ENCODE measurements at regions not wholly inside any gene's neighbourhood (a gene's known extent, or its start where the extent isn't known, plus 50 kb on each side); places are given as distances from the start of the nearest gene placed in this dataset.

- no peak for TF ChIP-seq USF2 (CRISPR knock-in tag; IDR thresholded peaks at IDR 0.05)
- TF ChIP-seq GTF2I (CRISPR knock-in tag; conservative IDR thresholded peaks at IDR 0.05): no peak
Measured at GRCh38 chr4:24364249-24364648, 220.1 kb downstream of the DHX15 start (continued).

GRCh38 chr4:24363751-24364150, 220.6 kb downstream of the DHX15 start:
- Mint-ChIP-seq H3K36me3 (no peaks in the 10 kb centered on the region), H3K4me3 (no peak overlapping the region), H3K27me3 (ENCODE audit: low read depth) (peaks cover 35% of the 10 kb centered on the region), H3K4me1 (0 out of 2 replicates have a peak, but pooled peaks cover 3% of the 10 kb centered on the region), H3K9me3 (no peaks in the 10 kb centered on the region), H3K27ac (no peak overlapping the region)
- no peak for TF ChIP-seq ZNF263 (CRISPR knock-in tag; IDR thresholded peaks at IDR 0.05; ENCODE audit: low read depth)
- no peak for TF ChIP-seq FOXP1 (CRISPR knock-in tag; IDR thresholded peaks at IDR 0.05; ENCODE audit: borderline replicate concordance)
- no peak for TF ChIP-seq NFATC4 (CRISPR knock-in tag; IDR thresholded peaks at IDR 0.05)
- no peak for TF ChIP-seq ATF3 (CRISPR knock-in tag; conservative IDR thresholded peaks at IDR 0.05)
- TF ChIP-seq TCF7 (CRISPR knock-in tag; IDR thresholded peaks at IDR 0.05; ENCODE audit: low read depth): no peak
- TF ChIP-seq CDX4 (CRISPR knock-in tag; IDR thresholded peaks at IDR 0.05; ENCODE audit: borderline replicate concordance): no peak
- TF ChIP-seq NFYB (CRISPR knock-in tag; conservative IDR thresholded peaks at IDR 0.05; ENCODE audit: low read depth): no peak
- no peak for TF ChIP-seq SP1 (CRISPR knock-in tag; conservative IDR thresholded peaks at IDR 0.05)
- no peak for TF ChIP-seq ERG (CRISPR knock-in tag; IDR thresholded peaks at IDR 0.05)
- no peak for TF ChIP-seq ZNF396 (CRISPR knock-in tag; IDR thresholded peaks at IDR 0.05; ENCODE audit: borderline replicate concordance)
- no peak for DNase-seq (ENCODE audit: low spot score)
- ATAC-seq: no peak
- POLR2A ChIA-PET: no interaction called here
- CTCF ChIA-PET: interaction anchor here (1.8 kb wide), 1 partner anchor 13 kb away, joined by 6 read pairs; no protein-coding TSS in a partner anchor

GRCh38 chr4:24352112-24352511, 232.2 kb downstream of the DHX15 start:
- H3K36me3 Mint-ChIP-seq: peaks cover 30% of the 10 kb centered on the region
- ATAC-seq: peak; percentile 77
- TF ChIP-seq E2F5 (CRISPR knock-in tag; IDR thresholded peaks at IDR 0.05): no peak
- TF ChIP-seq HMGA2 (CRISPR knock-in tag; IDR thresholded peaks at IDR 0.05): no peak
- TF ChIP-seq FOXJ3 (CRISPR knock-in tag; IDR thresholded peaks at IDR 0.05; ENCODE audit: borderline replicate concordance): no peak
- TF ChIP-seq JUN (CRISPR knock-in tag; IDR thresholded peaks at IDR 0.05): no peak
- H3K4me3 Mint-ChIP-seq: no peak overlapping the region
- H3K9me3 Mint-ChIP-seq: peaks cover 10% of the 10 kb centered on the region
- H3K27ac Mint-ChIP-seq: no peak overlapping the region
- H3K4me1 Mint-ChIP-seq: peaks cover 26% of the 10 kb centered on the region
- POLR2A ChIA-PET: no interaction called here
- no peak for DNase-seq (ENCODE audit: low spot score)
- CTCF ChIA-PET: interaction anchor here (0.6 to 3.6 kb wide), 4 partner anchors 11 to 247 kb away, joined by 3 to 21 read pairs (median 6); no protein-coding TSS in a partner anchor
- H3K27me3 Mint-ChIP-seq (ENCODE audit: low read depth): peaks cover 79% of the 10 kb centered on the region
